B cell (primary cell): ENCODE measurements at regions not wholly inside any gene's neighbourhood (a gene's known extent, or its start where the extent isn't known, plus 50 kb on each side); places are given as distances from the start of the nearest gene placed in this dataset.

Experiments used
- CTCF ChIP-seq: fragments of 200-600 bp; IDR thresholded peaks from one replicate; pipeline ENCODE4 v1.8.0; 2022; ENCODE audit warnings: antibody characterized with exemption, mild to moderate bottlenecking
- EZH2 ChIP-seq: IDR thresholded peaks from 2 replicates; pipeline ENCODE4 v1.6.1; 2012; ENCODE audit warnings: borderline replicate concordance, low read depth, mild to moderate bottlenecking, moderate library complexity, low read length; ENCODE audit not compliant: insufficient read depth, poor library complexity, severe bottlenecking

- no peak for TF ChIP-seq CTCF
- no peak for TF ChIP-seq EZH2
These were observed 77.1 kb upstream of the SCIN start for GRCh38 chr7:12493407-12493806.
